ENCODE measurements at regions not wholly inside any gene's neighbourhood (a gene's known extent, or its start where the extent isn't known, plus 50 kb on each side); places are given as distances from the start of the nearest gene placed in this dataset.

- Mint-ChIP-seq H3K4me1 (peaks cover 9% of the 10 kb centered on the region), H3K36me3 (ENCODE audit: low read depth) (no peaks in the 10 kb centered on the region), H3K9me3 (no peaks in the 10 kb centered on the region), H3K27me3 (ENCODE audit: low read depth) (no peaks in the 10 kb centered on the region), H3K27ac (no peak overlapping the region), H3K4me3 (no peak overlapping the region)
- no peak for TF ChIP-seq CTCF (IDR thresholded peaks at IDR 0.05; ENCODE audit: unreplicated experiment in 3 of 3)
These were observed 890.8 kb upstream of the MAP3K7 start for GRCh38 chr6:91477688-91478087.

DNA sequence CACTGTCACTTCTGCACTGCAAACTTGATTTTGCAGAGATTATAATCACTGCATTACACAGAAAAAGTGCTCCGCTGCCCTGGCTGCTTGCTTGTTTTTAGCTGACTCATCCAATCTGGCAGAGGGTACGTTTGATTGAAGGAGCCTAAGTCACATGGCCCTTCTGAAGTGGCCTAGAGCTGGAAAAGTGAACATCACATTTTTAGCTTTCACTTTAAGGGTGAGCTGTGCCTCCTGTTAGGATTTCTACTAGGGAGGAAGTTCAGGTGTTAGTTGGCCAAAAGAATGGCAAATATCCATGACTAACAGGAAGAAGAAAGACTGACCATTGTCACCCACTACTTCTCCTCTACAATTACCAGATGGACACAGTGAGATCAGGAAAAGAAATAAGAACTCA lies 889.1 kb upstream of the MAP3K7 start:
- TF ChIP-seq CTCF (IDR thresholded peaks at IDR 0.05; ENCODE audit: unreplicated experiment in 3 of 3) = no peak
- Mint-ChIP-seq H3K36me3 (ENCODE audit: low read depth) (no peaks in the 10 kb centered on the region), H3K4me1 (peaks cover 8% of the 10 kb centered on the region), H3K27me3 (ENCODE audit: low read depth) (no peaks in the 10 kb centered on the region), H3K27ac (no peak overlapping the region), H3K9me3 (no peaks in the 10 kb centered on the region), H3K4me3 (no peak overlapping the region)

- Mint-ChIP-seq H3K27me3 (ENCODE audit: low read depth) (peaks cover 3% of the 10 kb centered on the region), H3K27ac (no peak overlapping the region), H3K9me3 (peaks cover 14% of the 10 kb centered on the region), H3K36me3 (ENCODE audit: low read depth) (no peaks in the 10 kb centered on the region), H3K4me3 (no peak overlapping the region), H3K4me1 (no peaks in the 10 kb centered on the region)
- no peak for TF ChIP-seq CTCF (IDR thresholded peaks at IDR 0.05; ENCODE audit: unreplicated experiment in 3 of 3)
These were observed 878.5 kb upstream of the MAP3K7 start for GRCh38 chr6:91465393-91465792.

GRCh38 chr6:91464718-91465117 lies 877.8 kb upstream of the MAP3K7 start:
- no peak for TF ChIP-seq CTCF (IDR thresholded peaks at IDR 0.05; ENCODE audit: unreplicated experiment in 3 of 3)
- Mint-ChIP-seq H3K4me3 (no peak overlapping the region), H3K27ac (no peak overlapping the region), H3K4me1 (no peaks in the 10 kb centered on the region), H3K9me3 (peaks cover 14% of the 10 kb centered on the region), H3K36me3 (ENCODE audit: low read depth) (no peaks in the 10 kb centered on the region), H3K27me3 (ENCODE audit: low read depth) (peaks cover 3% of the 10 kb centered on the region)

GRCh38 chr6:91464201-91464600 lies 877.3 kb upstream of the MAP3K7 start:
- H3K9me3 Mint-ChIP-seq = peaks cover 9% of the 10 kb centered on the region
- no peak overlapping the region for H3K27ac Mint-ChIP-seq
- H3K4me3 Mint-ChIP-seq = no peak overlapping the region
- H3K27me3 Mint-ChIP-seq (ENCODE audit: low read depth) = peaks cover 3% of the 10 kb centered on the region
- no peaks in the 10 kb centered on the region for H3K4me1 Mint-ChIP-seq
- no peak for TF ChIP-seq CTCF (IDR thresholded peaks at IDR 0.05; ENCODE audit: unreplicated experiment in 3 of 3)
- H3K36me3 Mint-ChIP-seq (ENCODE audit: low read depth) = no peaks in the 10 kb centered on the region

DNA sequence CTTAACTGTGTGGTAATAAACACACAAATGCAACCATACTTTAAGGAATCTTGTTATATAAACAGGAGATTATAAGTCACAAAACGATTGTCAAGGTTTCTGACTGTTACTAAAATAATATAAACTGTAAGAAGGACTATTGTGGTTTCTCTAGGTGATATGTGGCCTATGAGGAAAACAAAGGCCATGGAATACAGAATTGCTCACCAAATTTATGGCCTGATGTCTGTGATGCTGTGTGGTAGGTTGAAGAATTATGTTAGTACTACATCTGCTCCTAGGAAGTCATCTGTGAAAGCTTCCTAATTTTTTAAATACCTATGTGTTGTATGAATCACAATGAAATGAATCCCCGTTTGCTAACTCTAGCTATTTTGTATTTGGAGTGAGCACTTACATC lies 875.4 kb upstream of the MAP3K7 start:
- H3K4me1 Mint-ChIP-seq = no peaks in the 10 kb centered on the region
- TF ChIP-seq CTCF (IDR thresholded peaks at IDR 0.05; ENCODE audit: unreplicated experiment in 3 of 3) = no peak
- no peaks in the 10 kb centered on the region for H3K36me3 Mint-ChIP-seq (ENCODE audit: low read depth)
- H3K27me3 Mint-ChIP-seq (ENCODE audit: low read depth) = peaks cover 3% of the 10 kb centered on the region
- no peak overlapping the region for H3K27ac Mint-ChIP-seq
- peaks cover 3% of the 10 kb centered on the region for H3K9me3 Mint-ChIP-seq
- H3K4me3 Mint-ChIP-seq = no peak overlapping the region

Measured in nephron (organoid).